NCI-H1436 (cell line): ENCODE measurements at regions not wholly inside any gene's neighbourhood (a gene's known extent, or its start where the extent isn't known, plus 50 kb on each side); places are given as distances from the start of the nearest gene placed in this dataset.

Experiments
- DNase-seq: peaks from one replicate; lab custom pipeline; 2025; lab: John Stamatoyannopoulos, UW

DNA sequence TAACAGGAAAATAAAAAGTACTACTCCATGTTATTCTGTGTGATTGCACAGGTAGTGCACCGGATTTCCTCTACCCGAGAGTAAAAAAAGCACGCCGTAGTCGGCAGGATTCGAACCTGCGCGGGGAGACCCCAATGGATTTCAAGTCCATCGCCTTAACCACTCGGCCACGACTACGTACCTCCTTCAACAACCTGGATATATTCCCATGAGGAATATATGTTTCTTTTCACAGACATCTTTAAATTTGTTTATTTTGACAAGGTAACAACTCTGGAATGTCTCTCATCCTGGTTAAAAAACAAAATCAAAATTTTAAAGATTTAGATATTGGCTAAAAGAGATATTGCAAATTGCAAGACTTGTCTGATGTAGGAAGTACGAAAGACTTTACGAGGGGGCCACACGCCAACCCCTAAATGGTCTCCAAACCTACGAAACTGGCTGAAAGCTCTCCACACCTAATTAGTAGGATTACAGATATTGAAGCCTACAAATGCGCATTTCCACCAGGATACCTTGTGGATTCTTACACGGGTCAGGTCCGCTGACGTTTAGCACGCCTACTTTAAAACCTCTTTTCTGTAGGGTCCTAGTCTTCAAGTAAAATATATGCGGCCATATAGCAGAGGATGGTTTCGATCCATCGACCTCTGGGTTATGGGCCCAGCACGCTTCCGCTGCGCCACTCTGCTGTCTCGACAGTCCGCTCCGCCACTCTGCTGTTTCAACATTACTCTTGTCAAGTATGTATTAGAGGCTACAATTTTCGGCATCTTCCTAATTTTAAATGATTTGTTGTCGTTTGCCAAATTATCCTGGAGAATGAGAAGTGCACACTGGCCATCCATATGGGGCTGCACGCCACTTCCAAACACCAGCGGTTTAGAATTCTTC is 52.2 kb upstream of the BTN3A2 start:
- peak; percentile 71 for DNase-seq
